SKM-1 treated with dmso at 0.1 percent for 144 hours (cell line): ENCODE measurements at regions not wholly inside any gene's neighbourhood (a gene's known extent, or its start where the extent isn't known, plus 50 kb on each side); places are given as distances from the start of the nearest gene placed in this dataset.
A peak's percentile ranks its signal among the peaks of the same experiment; 100 is the strongest.

Experiments
- DNase-seq: peaks from one replicate; lab custom pipeline; 2025; ENCODE audit not compliant: unreplicated experiment; lab: John Stamatoyannopoulos, UW

- DNase-seq: no peak
These were observed 352.2 kb downstream of the FSCB start for GRCh38 chr14:44154874-44155273.

- DNase-seq: no peak
These were observed 352.6 kb downstream of the FSCB start for GRCh38 chr14:44154446-44154845.

- DNase-seq: no peak
These were observed 355.8 kb downstream of the FSCB start for GRCh38 chr14:44151130-44151820.

GRCh38 chr14:44149597-44149996 lies 357.5 kb downstream of the FSCB start:
- peak; percentile 0 for DNase-seq

- no peak for DNase-seq
These were observed 365.1 kb downstream of the FSCB start for GRCh38 chr14:44142006-44142405.

- no peak for DNase-seq
These were observed 371.1 kb downstream of the FSCB start for GRCh38 chr14:44135972-44136371.

- DNase-seq: no peak
These were observed 375.2 kb downstream of the FSCB start for GRCh38 chr14:44131861-44132260.

GRCh38 chr14:44113769-44114730 lies 393.0 kb downstream of the FSCB start:
- peak; percentile 19 for DNase-seq

- peak; percentile 26 for DNase-seq
These were observed 394.2 kb downstream of the FSCB start for GRCh38 chr14:44112774-44113460.

- DNase-seq: no peak
These were observed 398.0 kb downstream of the FSCB start for GRCh38 chr14:44109036-44109435.

GRCh38 chr14:44108601-44109000 lies 398.5 kb downstream of the FSCB start:
- DNase-seq: no peak

GRCh38 chr14:44107156-44107555 lies 399.9 kb downstream of the FSCB start:
- DNase-seq: no peak

- DNase-seq: no peak
These were observed 407.2 kb downstream of the FSCB start for GRCh38 chr14:44099743-44100488.

GRCh38 chr14:44081146-44081545 lies 425.9 kb downstream of the FSCB start:
- no peak for DNase-seq

- no peak for DNase-seq
These were observed 437.0 kb downstream of the FSCB start for GRCh38 chr14:44070046-44070445.

- no peak for DNase-seq
These were observed 453.7 kb downstream of the FSCB start for GRCh38 chr14:44053422-44053821.

GRCh38 chr14:44041700-44042099 lies 465.4 kb downstream of the FSCB start:
- DNase-seq: no peak

GRCh38 chr14:44040561-44040960 lies 466.5 kb downstream of the FSCB start:
- DNase-seq: no peak

- DNase-seq: no peak
These were observed 470.8 kb downstream of the FSCB start for GRCh38 chr14:44036248-44036647.

GRCh38 chr14:44035707-44036106 lies 471.4 kb downstream of the FSCB start:
- no peak for DNase-seq

- DNase-seq: no peak
These were observed 476.2 kb downstream of the FSCB start for GRCh38 chr14:44030831-44031383.
